ENCODE measurements at regions not wholly inside any gene's neighbourhood (a gene's known extent, or its start where the extent isn't known, plus 50 kb on each side); places are given as distances from the start of the nearest gene placed in this dataset.

GRCh38 chr10:29063806-29064644, 224.8 kb upstream of the LYZL1 start:
- TF ChIP-seq CTCF (IDR thresholded peaks at IDR 0.05) (no peak), POLR2A (IDR thresholded peaks at IDR 0.05) (no peak)

Measured in heart left ventricle (tissue), 13 donors.